Left lung (tissue), 4 donors: ENCODE measurements at regions not wholly inside any gene's neighbourhood (a gene's known extent, or its start where the extent isn't known, plus 50 kb on each side); places are given as distances from the start of the nearest gene placed in this dataset.

Experiments
- ATAC-seq: fragments of 200-7000 bp; cut with Tn5 transposase; one replicate; pipeline ENCODE4 v1.9.1; 2020; ENCODE audit warnings: moderate library complexity
- DNase-seq, 4 donors: peaks; one replicate each; pipeline ENCODE4 v3.0.0-alpha.2; 2013 to 2020
- H3K27ac ChIP-seq, 2 donors: fragments of 200-600 bp; sonication (generic) in 1 of 2; one replicate each; pipeline versions ENCODE4 v1.5.0 to v1.8.0; 2020 to 2021
- H3K27me3 ChIP-seq, 2 donors: fragments of 200-600 bp; sonication (generic) in 1 of 2; one replicate each; pipeline versions ENCODE4 v1.5.0 to v1.8.0; 2020 to 2021
- H3K36me3 ChIP-seq, 2 donors: fragments of 200-600 bp; sonication (generic) in 1 of 2; one replicate each; pipeline versions ENCODE4 v1.5.0 to v1.8.0; 2020 to 2021
- H3K4me1 ChIP-seq, 2 donors: fragments of 200-600 bp; one replicate each; pipeline ENCODE4 v1.8.0; 2021
- H3K4me3 ChIP-seq, 2 donors: fragments of 200-600 bp; sonication (generic) in 1 of 2; one replicate each; pipeline versions ENCODE4 v1.5.0 to v1.8.0; 2020 to 2021; ENCODE audit warnings: mild to moderate bottlenecking in 1 of 2
- H3K9me3 ChIP-seq, 2 donors: fragments of 200-600 bp; sonication (generic) in 1 of 2; one replicate each; pipeline versions ENCODE4 v1.5.0 to v1.8.0; 2020 to 2021
- intact Hi-C, 2 donors: fragments of 100-400 bp; cut with DNase I; formaldehyde crosslinking; loops; one replicate each; pipeline versions ENCODE4 v1.11.2 to v1.14.2; 2022
- TF ChIP-seq, protein P1 (sequence below), 2 donors: fragments of 200-600 bp; sonication (generic) in 1 of 2; IDR thresholded peaks; one replicate each; pipeline versions ENCODE4 v1.5.0 to v1.8.0; 2021; ENCODE audit warnings: antibody characterized with exemption in 2 of 2
- donor health status: DM: no; HTN: yes; CAD: no.
- donor health status: DM: no; HTN: no; CAD: no.

DNA sequence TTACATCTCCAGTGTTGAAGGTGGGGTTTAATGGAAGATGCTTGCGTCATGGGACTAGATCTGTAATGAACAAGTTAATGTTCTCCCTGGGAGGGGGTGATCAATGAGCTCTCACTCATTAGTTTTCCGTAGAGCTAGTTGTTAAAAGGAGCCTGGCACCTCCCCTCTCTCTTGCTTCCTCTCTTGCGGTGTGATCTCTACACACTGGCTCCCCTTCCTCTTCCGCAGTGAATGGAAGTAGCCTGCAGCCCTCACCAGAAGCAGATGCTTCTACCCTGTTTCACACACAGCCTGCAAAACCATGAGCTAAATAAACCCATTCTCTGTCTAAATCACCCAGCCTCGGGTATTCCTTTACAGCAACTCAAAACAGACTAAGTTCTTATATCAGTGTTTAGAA lies 318.8 kb downstream of the SLITRK1 start:
- no peaks in the 10 kb centered on the region for H3K27me3 ChIP-seq
- H3K9me3 ChIP-seq: no peaks in the 10 kb centered on the region
- no peaks in the 10 kb centered on the region for H3K36me3 ChIP-seq
- DNase-seq: no peak
- H3K4me1 ChIP-seq: no peaks in the 10 kb centered on the region
- ATAC-seq: no peak
- intact Hi-C loops: no loop called here
- H3K27ac ChIP-seq: no peak overlapping the region
- TF ChIP-seq, protein P1, sequence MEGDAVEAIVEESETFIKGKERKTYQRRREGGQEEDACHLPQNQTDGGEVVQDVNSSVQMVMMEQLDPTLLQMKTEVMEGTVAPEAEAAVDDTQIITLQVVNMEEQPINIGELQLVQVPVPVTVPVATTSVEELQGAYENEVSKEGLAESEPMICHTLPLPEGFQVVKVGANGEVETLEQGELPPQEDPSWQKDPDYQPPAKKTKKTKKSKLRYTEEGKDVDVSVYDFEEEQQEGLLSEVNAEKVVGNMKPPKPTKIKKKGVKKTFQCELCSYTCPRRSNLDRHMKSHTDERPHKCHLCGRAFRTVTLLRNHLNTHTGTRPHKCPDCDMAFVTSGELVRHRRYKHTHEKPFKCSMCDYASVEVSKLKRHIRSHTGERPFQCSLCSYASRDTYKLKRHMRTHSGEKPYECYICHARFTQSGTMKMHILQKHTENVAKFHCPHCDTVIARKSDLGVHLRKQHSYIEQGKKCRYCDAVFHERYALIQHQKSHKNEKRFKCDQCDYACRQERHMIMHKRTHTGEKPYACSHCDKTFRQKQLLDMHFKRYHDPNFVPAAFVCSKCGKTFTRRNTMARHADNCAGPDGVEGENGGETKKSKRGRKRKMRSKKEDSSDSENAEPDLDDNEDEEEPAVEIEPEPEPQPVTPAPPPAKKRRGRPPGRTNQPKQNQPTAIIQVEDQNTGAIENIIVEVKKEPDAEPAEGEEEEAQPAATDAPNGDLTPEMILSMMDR (IDR thresholded peaks at IDR 0.05): no peak
- H3K4me3 ChIP-seq: no peak overlapping the region

DNA sequence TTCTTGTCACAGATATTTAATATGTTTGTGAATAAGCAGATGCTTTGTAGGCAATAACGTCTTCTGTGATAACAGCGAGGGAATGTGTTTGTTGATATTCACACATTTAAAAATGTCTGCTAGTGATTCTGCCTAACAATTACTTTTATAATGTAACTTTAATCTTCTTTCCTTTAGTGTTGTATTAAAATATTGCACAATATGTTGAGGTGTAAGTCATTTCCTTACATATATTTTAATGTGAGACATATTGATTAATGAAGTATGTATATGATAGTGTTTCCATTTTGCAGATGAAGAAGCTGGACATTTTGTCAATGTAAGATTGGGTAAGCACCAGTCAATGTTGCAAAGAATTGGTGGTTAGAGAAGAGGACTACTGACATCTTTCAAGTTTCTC lies 324.4 kb downstream of the SLITRK1 start:
- ATAC-seq (no peak), DNase-seq (no peak)
- TF ChIP-seq, protein P1 (IDR thresholded peaks at IDR 0.05): no peak
- Histone ChIP-seq H3K4me1 (no peaks in the 10 kb centered on the region), H3K36me3 (no peaks in the 10 kb centered on the region), H3K27ac (no peak overlapping the region), H3K9me3 (no peaks in the 10 kb centered on the region), H3K27me3 (no peaks in the 10 kb centered on the region), H3K4me3 (no peak overlapping the region)
- intact Hi-C loops: no loop called here

DNA sequence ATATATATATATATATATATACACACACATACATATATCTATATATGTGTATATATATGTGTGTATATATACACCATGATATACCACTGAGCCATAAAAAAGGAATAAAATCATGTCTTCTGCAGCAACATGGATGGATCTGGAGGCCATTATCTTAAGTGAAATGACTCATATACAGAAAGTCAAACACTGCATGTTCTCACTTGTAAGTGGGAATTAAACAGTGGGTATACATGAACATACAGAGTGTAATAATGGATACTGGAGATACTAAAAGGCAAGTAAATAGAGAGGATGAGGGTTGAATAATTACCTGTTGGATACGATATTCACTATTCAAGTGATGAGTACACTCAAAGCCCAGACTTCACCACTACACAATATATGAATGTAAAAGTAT lies 332.6 kb downstream of the SLITRK1 start:
- TF ChIP-seq, protein P1 (IDR thresholded peaks at IDR 0.05): no peak
- Histone ChIP-seq H3K4me3 (no peak overlapping the region), H3K27me3 (no peaks in the 10 kb centered on the region), H3K36me3 (no peaks in the 10 kb centered on the region), H3K9me3 (no peaks in the 10 kb centered on the region), H3K4me1 (no peaks in the 10 kb centered on the region), H3K27ac (no peak overlapping the region)
- intact Hi-C loops: no loop called here
- DNase-seq (no peak), ATAC-seq (no peak)

DNA sequence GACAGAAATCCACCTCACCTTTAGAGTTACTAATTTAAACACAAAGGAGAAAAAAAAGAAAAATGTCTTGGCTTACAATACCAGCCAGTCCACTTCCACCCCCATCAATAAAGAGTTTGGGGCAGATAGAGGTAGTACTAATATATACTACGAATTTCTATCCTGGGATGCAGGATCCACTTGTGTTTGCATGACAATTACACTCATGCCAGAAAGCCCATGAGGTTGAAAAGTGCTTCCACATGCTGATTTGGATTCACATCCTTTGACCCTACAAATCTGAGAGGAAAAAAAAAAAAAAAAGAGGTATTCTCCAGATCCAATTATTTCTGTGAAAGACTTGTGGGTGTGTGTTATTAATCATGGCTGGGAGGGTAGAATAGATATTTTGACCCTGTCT lies 335.2 kb downstream of the SLITRK1 start:
- ATAC-seq: no peak

DNA sequence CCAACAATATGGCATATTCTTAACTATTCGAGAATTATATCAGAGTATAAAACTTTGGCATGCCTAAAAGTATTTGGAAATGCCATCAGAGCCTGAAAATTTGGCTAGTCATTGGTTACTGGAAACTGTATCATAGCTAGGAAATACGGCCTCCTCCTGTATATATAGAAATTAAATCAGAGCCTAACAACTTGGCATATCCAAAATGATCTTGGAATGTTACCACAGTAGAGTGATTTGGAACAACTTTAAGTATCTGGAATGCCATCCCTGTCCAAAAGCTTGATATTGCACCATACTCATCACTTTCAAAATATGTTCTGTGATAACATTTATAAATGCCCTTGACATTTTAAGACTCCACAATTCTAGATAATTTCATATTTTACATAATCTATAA lies 335.8 kb downstream of the SLITRK1 start:
- no peak for ATAC-seq

More for the DNA sequence above, 335.2 kb downstream of the SLITRK1 start:
- H3K4me1 ChIP-seq: no peaks in the 10 kb centered on the region
- TF ChIP-seq, protein P1 (IDR thresholded peaks at IDR 0.05): no peak
- H3K9me3 ChIP-seq: no peaks in the 10 kb centered on the region
- DNase-seq: no peak
- intact Hi-C loops: no loop called here
- no peak overlapping the region for H3K4me3 ChIP-seq
- no peaks in the 10 kb centered on the region for H3K36me3 ChIP-seq
- no peaks in the 10 kb centered on the region for H3K27me3 ChIP-seq
- H3K27ac ChIP-seq: no peak overlapping the region

More for the DNA sequence above, 335.8 kb downstream of the SLITRK1 start:
- no peaks in the 10 kb centered on the region for H3K9me3 ChIP-seq
- no peaks in the 10 kb centered on the region for H3K36me3 ChIP-seq
- no peak for DNase-seq
- H3K4me1 ChIP-seq: no peaks in the 10 kb centered on the region
- H3K27me3 ChIP-seq: no peaks in the 10 kb centered on the region
- no peak overlapping the region for H3K4me3 ChIP-seq
- TF ChIP-seq, protein P1 (IDR thresholded peaks at IDR 0.05): no peak
- intact Hi-C loops: no loop called here
- H3K27ac ChIP-seq: no peak overlapping the region
